Sigmoid colon (tissue), 6 donors: ENCODE measurements at regions not wholly inside any gene's neighbourhood (a gene's known extent, or its start where the extent isn't known, plus 50 kb on each side); places are given as distances from the start of the nearest gene placed in this dataset.

ENCODE experiments used
- DNase-seq: peaks from one replicate; pipeline ENCODE4 v3.0.0-alpha.2; 2019
- H3K27ac ChIP-seq, 4 donors: fragments of 200-600 bp; sonication (generic); one replicate each; pipeline ENCODE4 v1.5.1; 2016 to 2019; ENCODE audit warnings: mild to moderate bottlenecking in 1 of 4
- H3K27me3 ChIP-seq, 3 donors: fragments of 200-600 bp; sonication (generic); one replicate each; pipeline ENCODE4 v1.5.1; 2019; ENCODE audit warnings: mild to moderate bottlenecking in 1 of 3
- H3K36me3 ChIP-seq, 4 donors: fragments of 200-600 bp; sonication (generic); one replicate each; pipeline ENCODE4 v1.5.1; 2016 to 2019
- H3K4me1 ChIP-seq, 4 donors: fragments of 200-600 bp; sonication (generic); one replicate each; pipeline ENCODE4 v1.5.1; 2017 to 2019
- H3K4me3 ChIP-seq, 4 donors: fragments of 200-600 bp; sonication (generic); one replicate each; pipeline ENCODE4 v1.5.1; 2017 to 2019; ENCODE audit warnings: mild to moderate bottlenecking in 2 of 4, moderate library complexity in 1 of 4
- H3K9me3 ChIP-seq, 4 donors: fragments of 200-600 bp in 3 of 4; sonication (generic) in 3 of 4; one replicate each; pipeline versions ENCODE4 v1.5.1 to v1.6.1; 2013 to 2019
- EP300 ChIP-seq, 4 donors: sonication (generic); formaldehyde crosslinking; IDR thresholded peaks; one replicate each; pipeline ENCODE4 v1.6.1; 2017; ENCODE audit warnings: antibody characterized with exemption in 4 of 4
- POLR2A ChIP-seq, 2 donors: fragments of 450-650 bp; IDR thresholded peaks; one replicate each; pipeline ENCODE4 v1.6.1; 2016; ENCODE audit warnings: antibody characterized with exemption in 2 of 2, mild to moderate bottlenecking in 2 of 2, moderate library complexity in 2 of 2
- POLR2AphosphoS5 ChIP-seq, 4 donors: sonication (generic); formaldehyde crosslinking; IDR thresholded peaks; one replicate each; pipeline ENCODE4 v1.6.1; 2017; ENCODE audit warnings: antibody characterized with exemption in 4 of 4
- WGBS, 2 donors: extraction: QIAGEN DNeasy Blood & Tissue Kit; methylation state at CpG; one replicate each; pipeline ENCODE4 v1.1.7; 2013; 5-methylcytosine and 5-hydroxymethylcytosine counted together
- intact Hi-C: fragments of 100-400 bp; cut with DNase I; formaldehyde crosslinking; loops from one replicate; pipeline ENCODE4 v1.15.1; 2023
- TF ChIP-seq, protein P1 (sequence below), 4 experiments: fragments of 450-650 bp in 3 of 4; fragments of 200-600 bp in 1 of 4; IDR thresholded peaks; one replicate each; pipeline ENCODE4 v1.5.1; 2016 to 2019; ENCODE audit warnings: antibody characterized with exemption in 4 of 4, mild to moderate bottlenecking in 3 of 4, moderate library complexity in 2 of 4
- donor health status: healthy with polysubstance abuse.
- donor health status: healthy.

DNA sequence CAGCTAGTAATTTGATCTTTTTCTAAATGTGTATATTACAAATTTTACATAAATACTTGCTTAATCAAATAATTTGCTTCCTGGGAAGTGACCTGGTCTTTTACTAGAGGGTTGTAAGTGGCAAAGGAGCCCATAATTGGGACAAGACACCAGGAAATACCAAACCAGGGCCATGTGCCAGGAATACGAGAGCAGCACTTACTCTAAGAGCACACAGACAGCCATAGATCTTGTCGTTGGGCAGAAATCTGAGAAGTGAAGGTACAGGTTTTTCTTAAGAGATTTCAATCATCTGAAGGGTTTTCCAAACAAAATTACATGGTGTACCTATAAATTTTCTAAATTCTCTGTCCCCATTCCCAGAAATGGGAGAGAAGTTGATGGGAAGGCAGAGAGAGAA, 179.3 kb downstream of the HINT1 start:
- Histone ChIP-seq H3K27me3 (no peaks in the 10 kb centered on the region), H3K36me3 (no peaks in the 10 kb centered on the region), H3K4me1 (peaks cover 0 to 11% (median 0%) of the 10 kb centered on the region in 4 donors), H3K9me3 (no peaks in the 10 kb centered on the region), H3K27ac (no peak overlapping the region), H3K4me3 (no peak overlapping the region)
- TF ChIP-seq POLR2A (IDR thresholded peaks at IDR 0.05) = no peak
- TF ChIP-seq, protein P1, sequence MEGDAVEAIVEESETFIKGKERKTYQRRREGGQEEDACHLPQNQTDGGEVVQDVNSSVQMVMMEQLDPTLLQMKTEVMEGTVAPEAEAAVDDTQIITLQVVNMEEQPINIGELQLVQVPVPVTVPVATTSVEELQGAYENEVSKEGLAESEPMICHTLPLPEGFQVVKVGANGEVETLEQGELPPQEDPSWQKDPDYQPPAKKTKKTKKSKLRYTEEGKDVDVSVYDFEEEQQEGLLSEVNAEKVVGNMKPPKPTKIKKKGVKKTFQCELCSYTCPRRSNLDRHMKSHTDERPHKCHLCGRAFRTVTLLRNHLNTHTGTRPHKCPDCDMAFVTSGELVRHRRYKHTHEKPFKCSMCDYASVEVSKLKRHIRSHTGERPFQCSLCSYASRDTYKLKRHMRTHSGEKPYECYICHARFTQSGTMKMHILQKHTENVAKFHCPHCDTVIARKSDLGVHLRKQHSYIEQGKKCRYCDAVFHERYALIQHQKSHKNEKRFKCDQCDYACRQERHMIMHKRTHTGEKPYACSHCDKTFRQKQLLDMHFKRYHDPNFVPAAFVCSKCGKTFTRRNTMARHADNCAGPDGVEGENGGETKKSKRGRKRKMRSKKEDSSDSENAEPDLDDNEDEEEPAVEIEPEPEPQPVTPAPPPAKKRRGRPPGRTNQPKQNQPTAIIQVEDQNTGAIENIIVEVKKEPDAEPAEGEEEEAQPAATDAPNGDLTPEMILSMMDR (IDR thresholded peaks at IDR 0.05) = no peak
- no peak for TF ChIP-seq EP300 (IDR thresholded peaks at IDR 0.05)
- no peak for TF ChIP-seq POLR2AphosphoS5 (IDR thresholded peaks at IDR 0.05)
- WGBS, 2 donors = 73 to 74% methylated on average over 2 of the region's 2 CpGs
- no peak for DNase-seq
- intact Hi-C loops = no loop called here

DNA sequence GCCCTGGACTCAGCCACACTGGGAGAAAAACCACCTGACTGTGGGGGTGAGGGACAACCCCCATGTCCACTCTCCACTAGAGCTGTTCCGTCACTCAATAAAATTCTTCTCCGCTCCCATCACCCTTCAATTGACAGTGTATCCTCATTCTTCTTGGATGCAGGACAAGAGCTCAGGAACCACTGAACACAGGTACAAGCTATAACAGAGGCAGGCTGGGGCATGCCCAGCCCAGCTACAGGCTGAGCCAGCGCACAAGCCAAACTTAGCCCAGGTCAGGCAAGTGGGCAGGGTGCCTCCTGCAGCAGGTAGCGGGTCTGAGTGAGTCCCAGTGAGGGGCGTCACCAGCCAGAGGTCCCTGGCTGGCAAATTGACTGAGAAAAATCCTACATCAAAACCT, 183.4 kb downstream of the HINT1 start:
- peaks cover 0 to 11% (median 0%) of the 10 kb centered on the region in 4 donors for H3K4me1 ChIP-seq
- 95% methylated on average over 5 of the region's 5 CpGs for WGBS, 2 donors
- no peak overlapping the region for H3K4me3 ChIP-seq
- TF ChIP-seq POLR2AphosphoS5 (IDR thresholded peaks at IDR 0.05) = no peak
- TF ChIP-seq, protein P1 (IDR thresholded peaks at IDR 0.05) = no peak
- TF ChIP-seq POLR2A (IDR thresholded peaks at IDR 0.05) = no peak
- DNase-seq = no peak
- H3K27me3 ChIP-seq = no peaks in the 10 kb centered on the region
- H3K36me3 ChIP-seq = no peaks in the 10 kb centered on the region
- H3K9me3 ChIP-seq = no peaks in the 10 kb centered on the region
- intact Hi-C loops = no loop called here
- H3K27ac ChIP-seq = no peak overlapping the region

- no peaks in the 10 kb centered on the region for H3K27me3 ChIP-seq
- no peaks in the 10 kb centered on the region for H3K36me3 ChIP-seq
- TF ChIP-seq, protein P1 (IDR thresholded peaks at IDR 0.05) = no peak
- TF ChIP-seq POLR2A (IDR thresholded peaks at IDR 0.05) = no peak
- no peak for TF ChIP-seq POLR2AphosphoS5 (IDR thresholded peaks at IDR 0.05)
- TF ChIP-seq EP300 (IDR thresholded peaks at IDR 0.05) = no peak
- H3K9me3 ChIP-seq = no peaks in the 10 kb centered on the region
- no peak overlapping the region for H3K27ac ChIP-seq
- no peak for DNase-seq
- H3K4me3 ChIP-seq = no peak overlapping the region
- WGBS, 2 donors = 89 to 93% methylated on average over 4 of the region's 4 CpGs
- intact Hi-C loops = no loop called here
- H3K4me1 ChIP-seq = no peaks in the 10 kb centered on the region
These were observed 186.6 kb downstream of the HINT1 start for GRCh38 chr5:130978475-130978874.

- no peaks in the 10 kb centered on the region for H3K9me3 ChIP-seq
- H3K4me1 ChIP-seq = no peaks in the 10 kb centered on the region
- no peak for TF ChIP-seq POLR2A (IDR thresholded peaks at IDR 0.05)
- no peak for TF ChIP-seq POLR2AphosphoS5 (IDR thresholded peaks at IDR 0.05)
- no peak for TF ChIP-seq EP300 (IDR thresholded peaks at IDR 0.05)
- TF ChIP-seq, protein P1 (IDR thresholded peaks at IDR 0.05) = no peak
These were observed 188.6 kb downstream of the HINT1 start for GRCh38 chr5:130976493-130976892.

GRCh38 chr5:130975847-130976246, 189.2 kb downstream of the HINT1 start:
- H3K4me1 ChIP-seq = no peaks in the 10 kb centered on the region
- no peaks in the 10 kb centered on the region for H3K36me3 ChIP-seq
- H3K9me3 ChIP-seq = no peaks in the 10 kb centered on the region
- TF ChIP-seq POLR2AphosphoS5 (IDR thresholded peaks at IDR 0.05) (no peak), POLR2A (IDR thresholded peaks at IDR 0.05) (no peak), EP300 (IDR thresholded peaks at IDR 0.05) (no peak)
- TF ChIP-seq, protein P1 (IDR thresholded peaks at IDR 0.05) = no peak
- no peak overlapping the region for H3K4me3 ChIP-seq
- no peak for DNase-seq
- no peak overlapping the region for H3K27ac ChIP-seq
- intact Hi-C loops = no loop called here
- WGBS, 2 donors = 30 to 60% methylated on average over 1 of the region's 1 CpG
- H3K27me3 ChIP-seq = no peaks in the 10 kb centered on the region

More at GRCh38 chr5:130976493-130976892, 188.6 kb downstream of the HINT1 start:
- no peak for DNase-seq
- Histone ChIP-seq H3K27ac (no peak overlapping the region), H3K4me3 (no peak overlapping the region), H3K36me3 (no peaks in the 10 kb centered on the region), H3K27me3 (no peaks in the 10 kb centered on the region)
- intact Hi-C loops = no loop called here
